Mesendoderm (in vitro differentiated cells): ENCODE measurements at regions not wholly inside any gene's neighbourhood (a gene's known extent, or its start where the extent isn't known, plus 50 kb on each side); places are given as distances from the start of the nearest gene placed in this dataset.

Source experiments
- DNase-seq: peaks from one replicate; pipeline ENCODE4 v3.0.0; 2013
- H2AK5ac ChIP-seq: 2 replicates; pipeline ENCODE4 v1.6.1; 2013; ENCODE audit warnings: low read length, inconsistent platforms
- H2BK120ac ChIP-seq: 2 replicates; pipeline ENCODE4 v1.6.1; 2013; ENCODE audit warnings: low read depth, mild to moderate bottlenecking, low read length, moderate library complexity, mixed read lengths
- H2BK15ac ChIP-seq: replicated peaks from 2 replicates; pipeline ENCODE4 v1.6.1; 2013; ENCODE audit warnings: low read depth, mild to moderate bottlenecking, moderate library complexity
- H2BK5ac ChIP-seq: 2 replicates; pipeline ENCODE4 v1.6.1; 2013; ENCODE audit warnings: low read length, inconsistent platforms
- H3K18ac ChIP-seq: 2 replicates; pipeline ENCODE4 v1.6.1; 2013; ENCODE audit warnings: mild to moderate bottlenecking, low read length, mixed read lengths
- H3K23ac ChIP-seq: one replicate; pipeline ENCODE4 v1.6.1; 2013; ENCODE audit warnings: low read length
- H3K27ac ChIP-seq: 2 replicates; pipeline ENCODE4 v1.5.1; 2013; ENCODE audit warnings: low read depth, mild to moderate bottlenecking, inconsistent platforms, low read length, moderate library complexity
- H3K27me3 ChIP-seq: 2 replicates; pipeline ENCODE4 v1.6.1; 2013; ENCODE audit warnings: low read length, control low read depth, mild to moderate bottlenecking, inconsistent platforms; ENCODE audit not compliant: insufficient read depth, poor library complexity
- H3K36me3 ChIP-seq: 2 replicates; pipeline ENCODE4 v1.6.1; 2013; ENCODE audit warnings: low read length, inconsistent platforms; ENCODE audit not compliant: control insufficient read depth, insufficient read depth
- H3K4ac ChIP-seq: one replicate; pipeline ENCODE4 v1.6.1; 2013; ENCODE audit warnings: low read depth, mild to moderate bottlenecking, low read length, moderate library complexity
- H3K4me1 ChIP-seq: 2 replicates; pipeline ENCODE4 v1.6.1; 2013; ENCODE audit warnings: low read depth, low read length, inconsistent platforms; ENCODE audit not compliant: control insufficient read depth
- H3K4me2 ChIP-seq: 2 replicates; pipeline ENCODE4 v1.6.1; 2013; ENCODE audit warnings: low read length
- H3K4me3 ChIP-seq: 2 replicates; pipeline ENCODE4 v1.5.1; 2013; ENCODE audit warnings: mild to moderate bottlenecking, low read length
- H3K56ac ChIP-seq: one replicate; pipeline ENCODE4 v1.6.1; 2013; ENCODE audit warnings: low read length
- H3K79me1 ChIP-seq: 2 replicates; pipeline ENCODE4 v1.6.1; 2013; ENCODE audit warnings: low read length, inconsistent platforms
- H3K79me2 ChIP-seq: 2 replicates; pipeline ENCODE4 v1.6.1; 2013; ENCODE audit warnings: mild to moderate bottlenecking, low read length; ENCODE audit not compliant: control insufficient read depth, insufficient read depth
- H3K9ac ChIP-seq: 2 replicates; pipeline ENCODE4 v1.6.1; 2013; ENCODE audit warnings: low read length, inconsistent platforms
- H4K5ac ChIP-seq: one replicate; pipeline ENCODE4 v1.6.1; 2013; ENCODE audit warnings: low read length
- H4K8ac ChIP-seq: one replicate; pipeline ENCODE4 v1.6.1; 2013; ENCODE audit warnings: low read depth, mild to moderate bottlenecking, control low read depth, low read length, moderate library complexity
- WGBS: extraction: QIAGEN DNeasy Blood & Tissue Kit; methylation state at CpG from one replicate; pipeline ENCODE4 v1.1.7; 2013; ENCODE audit warnings: low lambda C conversion rate, missing lambda C conversion rate; ENCODE audit not compliant: insufficient coverage; ENCODE audit errors: extremely low coverage; 5-methylcytosine and 5-hydroxymethylcytosine counted together

DNA sequence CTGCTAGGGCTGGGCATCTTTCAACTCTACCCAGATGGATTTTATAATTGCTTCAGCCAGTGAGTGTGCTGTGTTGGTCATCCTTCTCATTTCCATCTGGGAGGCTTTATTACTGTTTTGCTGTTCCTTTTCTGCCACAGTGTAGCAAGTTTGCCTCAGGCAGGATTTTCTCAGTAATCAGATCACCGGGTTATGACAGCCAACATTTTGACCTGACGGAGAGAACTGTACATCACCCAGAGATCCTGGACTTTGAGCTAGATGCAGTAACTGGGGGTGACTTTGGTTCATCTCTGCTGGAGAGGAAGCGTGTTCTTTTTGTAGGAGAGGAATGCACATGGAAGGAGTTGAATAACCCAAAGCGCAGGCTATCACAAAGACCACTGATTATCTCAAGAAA lies 111.8 kb upstream of the AGR3 start:
- no peak overlapping the region for H2BK5ac ChIP-seq
- H3K4ac ChIP-seq, result no peak overlapping the region
- no peak overlapping the region for H4K5ac ChIP-seq
- no peak overlapping the region for H3K4me3 ChIP-seq
- no peaks in the 10 kb centered on the region for H3K4me1 ChIP-seq
- H4K8ac ChIP-seq, result no peak overlapping the region
- WGBS, result no CpG with 5 or more reads among the region's 4 CpGs
- H3K79me2 ChIP-seq, result no peaks in the 10 kb centered on the region
- no peak overlapping the region for H3K56ac ChIP-seq
- DNase-seq, result no peak
- no peak overlapping the region for H3K9ac ChIP-seq
- no peak overlapping the region for H3K27ac ChIP-seq
- no peak overlapping the region for H2BK120ac ChIP-seq
- H3K36me3 ChIP-seq, result no peaks in the 10 kb centered on the region
- no peak overlapping the region for H3K18ac ChIP-seq
- no peak overlapping the region for H2AK5ac ChIP-seq
- H2BK15ac ChIP-seq, result no peak overlapping the region
- H3K79me1 ChIP-seq, result no peaks in the 10 kb centered on the region
- H3K23ac ChIP-seq, result no peak overlapping the region
- no peaks in the 10 kb centered on the region for H3K27me3 ChIP-seq
- H3K4me2 ChIP-seq, result no peak overlapping the region

- H4K8ac ChIP-seq, result no peak overlapping the region
- H3K4ac ChIP-seq, result no peak overlapping the region
- no peak overlapping the region for H3K4me3 ChIP-seq
- no CpG with 5 or more reads among the region's 1 CpG for WGBS
- H3K23ac ChIP-seq, result no peak overlapping the region
- H2BK15ac ChIP-seq, result no peak overlapping the region
- no peak overlapping the region for H3K9ac ChIP-seq
- no peak overlapping the region for H3K4me2 ChIP-seq
- H3K79me1 ChIP-seq, result no peaks in the 10 kb centered on the region
- H3K56ac ChIP-seq, result no peak overlapping the region
- no peaks in the 10 kb centered on the region for H3K79me2 ChIP-seq
- H2BK120ac ChIP-seq, result no peak overlapping the region
- H3K27ac ChIP-seq, result no peak overlapping the region
- H3K4me1 ChIP-seq, result no peaks in the 10 kb centered on the region
- peak; percentile 80 for DNase-seq
- H3K18ac ChIP-seq, result no peak overlapping the region
- no peak overlapping the region for H4K5ac ChIP-seq
- no peak overlapping the region for H2BK5ac ChIP-seq
- H3K36me3 ChIP-seq, result no peaks in the 10 kb centered on the region
- no peaks in the 10 kb centered on the region for H3K27me3 ChIP-seq
- H2AK5ac ChIP-seq, result no peak overlapping the region
Measured at GRCh38 chr7:16998481-16999051, 116.8 kb upstream of the AGR3 start.

- Histone ChIP-seq H2BK120ac (no peak overlapping the region), H3K4me3 (no peak overlapping the region), H3K79me1 (no peaks in the 10 kb centered on the region), H2AK5ac (no peak overlapping the region), H4K8ac (no peak overlapping the region), H3K23ac (no peak overlapping the region), H3K27ac (no peak overlapping the region), H3K79me2 (no peaks in the 10 kb centered on the region), H3K56ac (no peak overlapping the region), H3K18ac (no peak overlapping the region), H2BK15ac (no peak overlapping the region), H2BK5ac (no peak overlapping the region), H3K4ac (no peak overlapping the region), H3K36me3 (no peaks in the 10 kb centered on the region), H4K5ac (no peak overlapping the region), H3K4me2 (no peak overlapping the region), H3K9ac (no peak overlapping the region), H3K27me3 (no peaks in the 10 kb centered on the region), H3K4me1 (no peaks in the 10 kb centered on the region)
- WGBS, result no CpG with 5 or more reads among the region's 1 CpG
- DNase-seq, result no peak
Measured at GRCh38 chr7:16999541-17000267, 117.9 kb upstream of the AGR3 start.

GRCh38 chr7:17005271-17005670 lies 123.5 kb upstream of the AGR3 start:
- Histone ChIP-seq H4K8ac (no peak overlapping the region), H3K4ac (no peak overlapping the region), H2BK5ac (no peak overlapping the region), H3K79me1 (no peaks in the 10 kb centered on the region), H3K36me3 (no peaks in the 10 kb centered on the region), H2BK15ac (no peak overlapping the region), H3K18ac (no peak overlapping the region), H3K23ac (no peak overlapping the region), H3K4me3 (no peak overlapping the region), H4K5ac (no peak overlapping the region), H2AK5ac (no peak overlapping the region), H3K4me2 (no peak overlapping the region), H3K4me1 (no peaks in the 10 kb centered on the region), H3K79me2 (no peaks in the 10 kb centered on the region), H3K9ac (no peak overlapping the region), H3K56ac (no peak overlapping the region), H2BK120ac (no peak overlapping the region), H3K27me3 (no peaks in the 10 kb centered on the region), H3K27ac (no peak overlapping the region)
- no peak for DNase-seq
- WGBS, result no CpG with 5 or more reads among the region's 4 CpGs

DNA sequence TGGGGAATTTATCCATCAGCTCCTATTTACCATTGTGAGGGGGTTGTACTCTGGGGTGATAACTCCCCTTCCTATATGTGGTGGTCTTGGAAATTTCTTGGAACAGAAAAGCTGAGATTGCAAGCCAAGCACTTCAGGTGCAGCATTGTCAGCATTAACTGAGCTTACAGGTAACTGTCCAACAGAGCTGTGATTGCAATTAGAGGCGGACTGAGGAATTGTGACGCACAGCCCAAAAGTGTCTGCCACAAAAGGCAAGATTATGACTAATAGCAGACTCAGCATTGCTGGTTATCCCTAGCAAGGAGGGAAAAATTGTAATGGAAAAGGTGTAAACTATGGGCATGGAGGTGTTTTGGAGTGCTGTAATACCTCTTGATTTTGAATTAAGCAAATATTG lies 126.1 kb upstream of the AGR3 start:
- no peak overlapping the region for H3K9ac ChIP-seq
- H3K56ac ChIP-seq, result no peak overlapping the region
- H3K18ac ChIP-seq, result no peak overlapping the region
- H4K8ac ChIP-seq, result no peak overlapping the region
- no peak overlapping the region for H3K27ac ChIP-seq
- H3K27me3 ChIP-seq, result no peaks in the 10 kb centered on the region
- H4K5ac ChIP-seq, result peak overlapping the region; percentile 9
- no peaks in the 10 kb centered on the region for H3K36me3 ChIP-seq
- no peak overlapping the region for H2BK120ac ChIP-seq
- no peak overlapping the region for H3K4me2 ChIP-seq
- H3K4me1 ChIP-seq, result no peaks in the 10 kb centered on the region
- no peak overlapping the region for H2AK5ac ChIP-seq
- no peak overlapping the region for H2BK5ac ChIP-seq
- H2BK15ac ChIP-seq, result no peak overlapping the region
- H3K4me3 ChIP-seq, result no peak overlapping the region
- H3K4ac ChIP-seq, result no peak overlapping the region
- H3K79me1 ChIP-seq, result no peaks in the 10 kb centered on the region
- H3K23ac ChIP-seq, result no peak overlapping the region
- no peak for DNase-seq
- no peaks in the 10 kb centered on the region for H3K79me2 ChIP-seq
- whole genome bisulfite sequencing, result no CpG with 5 or more reads among the region's 2 CpGs
